ENCODE measurements at regions not wholly inside any gene's neighbourhood (a gene's known extent, or its start where the extent isn't known, plus 50 kb on each side); places are given as distances from the start of the nearest gene placed in this dataset.

- Histone ChIP-seq H3K9me2 (replicated peaks; ENCODE audit: insufficient read depth, low read length) (0 out of 2 replicates have a peak, but pooled peaks cover 3% of the 10 kb centered on the region), H2AFZ (ENCODE audit: low read length) (no peak overlapping the region), H3K9ac (ENCODE audit: low read length) (no peak overlapping the region), H3K36me3 (ENCODE audit: insufficient read depth, low read length) (no peaks in the 10 kb centered on the region), H3K79me2 (ENCODE audit: low read length) (no peaks in the 10 kb centered on the region), H3K4me2 (ENCODE audit: low read depth, low read length, poor library complexity, severe bottlenecking) (no peak overlapping the region), H4K20me1 (ENCODE audit: insufficient read depth, low read depth, low read length) (no peaks in the 10 kb centered on the region), H3K4me3 (ENCODE audit: low read length) (no peak overlapping the region), H3K9me3 (ENCODE audit: low read length) (peaks cover 15% of the 10 kb centered on the region; the same call in 1 of the 2 replicates), H3K27ac (ENCODE audit: low read length) (no peak overlapping the region), H3K4me1 (ENCODE audit: low read length) (no peaks in the 10 kb centered on the region), H3K27me3 (ENCODE audit: low read length) (no peaks in the 10 kb centered on the region)
- DNase-seq = no peak
Observed at GRCh38 chr15:47212222-47213010, 504.9 kb upstream of the SEMA6D start.

- H3K4me3 ChIP-seq (ENCODE audit: low read length) = no peak overlapping the region
- peaks cover 11% of the 10 kb centered on the region; the same call in 1 of the 2 replicates for H3K9me3 ChIP-seq (ENCODE audit: low read length)
- H3K4me1 ChIP-seq (ENCODE audit: low read length) = no peaks in the 10 kb centered on the region
- H3K27ac ChIP-seq (ENCODE audit: low read length) = no peak overlapping the region
- H2AFZ ChIP-seq (ENCODE audit: low read length) = no peak overlapping the region
- no peaks in the 10 kb centered on the region for H4K20me1 ChIP-seq (ENCODE audit: insufficient read depth, low read depth, low read length)
- no peak for DNase-seq
- H3K9ac ChIP-seq (ENCODE audit: low read length) = no peak overlapping the region
- H3K4me2 ChIP-seq (ENCODE audit: low read depth, low read length, poor library complexity, severe bottlenecking) = no peak overlapping the region
- 0 out of 2 replicates have a peak, but pooled peaks cover 3% of the 10 kb centered on the region for H3K9me2 ChIP-seq (replicated peaks; ENCODE audit: insufficient read depth, low read length)
- no peaks in the 10 kb centered on the region for H3K36me3 ChIP-seq (ENCODE audit: insufficient read depth, low read length)
- no peaks in the 10 kb centered on the region for H3K79me2 ChIP-seq (ENCODE audit: low read length)
- H3K27me3 ChIP-seq (ENCODE audit: low read length) = no peaks in the 10 kb centered on the region
Observed at GRCh38 chr15:47213883-47214282, 503.4 kb upstream of the SEMA6D start.

- H3K27ac ChIP-seq (ENCODE audit: low read length) = no peak overlapping the region
Observed at GRCh38 chr15:47218295-47218694, 499.0 kb upstream of the SEMA6D start.

GRCh38 chr15:47244361-47244760 is 472.9 kb upstream of the SEMA6D start:
- Histone ChIP-seq H3K27ac (ENCODE audit: low read length) (no peak overlapping the region), H3K27me3 (ENCODE audit: low read length) (no peaks in the 10 kb centered on the region), H3K9ac (ENCODE audit: low read length) (no peak overlapping the region), H3K9me3 (ENCODE audit: low read length) (peaks cover 38% of the 10 kb centered on the region), H3K79me2 (ENCODE audit: low read length) (no peaks in the 10 kb centered on the region), H4K20me1 (ENCODE audit: insufficient read depth, low read depth, low read length) (no peaks in the 10 kb centered on the region), H3K4me2 (ENCODE audit: low read depth, low read length, poor library complexity, severe bottlenecking) (no peak overlapping the region), H2AFZ (ENCODE audit: low read length) (no peak overlapping the region), H3K4me1 (ENCODE audit: low read length) (no peaks in the 10 kb centered on the region), H3K36me3 (ENCODE audit: insufficient read depth, low read length) (no peaks in the 10 kb centered on the region), H3K4me3 (ENCODE audit: low read length) (no peak overlapping the region), H3K9me2 (replicated peaks; ENCODE audit: insufficient read depth, low read length) (no peaks in the 10 kb centered on the region)
- no peak for DNase-seq

More at GRCh38 chr15:47218295-47218694, 499.0 kb upstream of the SEMA6D start:
- Histone ChIP-seq H4K20me1 (ENCODE audit: insufficient read depth, low read depth, low read length) (no peaks in the 10 kb centered on the region), H3K4me2 (ENCODE audit: low read depth, low read length, poor library complexity, severe bottlenecking) (no peak overlapping the region), H3K4me1 (ENCODE audit: low read length) (no peaks in the 10 kb centered on the region), H3K4me3 (ENCODE audit: low read length) (no peak overlapping the region), H3K79me2 (ENCODE audit: low read length) (no peaks in the 10 kb centered on the region), H3K9ac (ENCODE audit: low read length) (no peak overlapping the region), H3K9me2 (replicated peaks; ENCODE audit: insufficient read depth, low read length) (no peaks in the 10 kb centered on the region), H3K27me3 (ENCODE audit: low read length) (no peaks in the 10 kb centered on the region), H3K36me3 (ENCODE audit: insufficient read depth, low read length) (no peaks in the 10 kb centered on the region), H2AFZ (ENCODE audit: low read length) (no peak overlapping the region), H3K9me3 (ENCODE audit: low read length) (peaks cover 28% of the 10 kb centered on the region)
- no peak for DNase-seq

GRCh38 chr15:47246317-47246716 is 471.0 kb upstream of the SEMA6D start:
- H3K4me2 ChIP-seq (ENCODE audit: low read depth, low read length, poor library complexity, severe bottlenecking) = no peak overlapping the region
- H3K27me3 ChIP-seq (ENCODE audit: low read length) = no peaks in the 10 kb centered on the region
- no peak overlapping the region for H2AFZ ChIP-seq (ENCODE audit: low read length)
- peaks cover 28% of the 10 kb centered on the region for H3K9me3 ChIP-seq (ENCODE audit: low read length)
- no peak overlapping the region for H3K27ac ChIP-seq (ENCODE audit: low read length)
- no peak overlapping the region for H3K9ac ChIP-seq (ENCODE audit: low read length)
- DNase-seq = no peak
- no peaks in the 10 kb centered on the region for H3K9me2 ChIP-seq (replicated peaks; ENCODE audit: insufficient read depth, low read length)
- no peak overlapping the region for H3K4me3 ChIP-seq (ENCODE audit: low read length)
- no peaks in the 10 kb centered on the region for H3K36me3 ChIP-seq (ENCODE audit: insufficient read depth, low read length)
- no peaks in the 10 kb centered on the region for H3K4me1 ChIP-seq (ENCODE audit: low read length)
- H4K20me1 ChIP-seq (ENCODE audit: insufficient read depth, low read depth, low read length) = no peaks in the 10 kb centered on the region
- no peaks in the 10 kb centered on the region for H3K79me2 ChIP-seq (ENCODE audit: low read length)

- no peaks in the 10 kb centered on the region for H3K27me3 ChIP-seq (ENCODE audit: low read length)
- H3K4me1 ChIP-seq (ENCODE audit: low read length) = no peaks in the 10 kb centered on the region
- no peak overlapping the region for H2AFZ ChIP-seq (ENCODE audit: low read length)
- H3K27ac ChIP-seq (ENCODE audit: low read length) = no peak overlapping the region
- no peak overlapping the region for H3K4me2 ChIP-seq (ENCODE audit: low read depth, low read length, poor library complexity, severe bottlenecking)
- no peak for DNase-seq
- no peak overlapping the region for H3K4me3 ChIP-seq (ENCODE audit: low read length)
- no peak overlapping the region for H3K9ac ChIP-seq (ENCODE audit: low read length)
- no peaks in the 10 kb centered on the region for H3K79me2 ChIP-seq (ENCODE audit: low read length)
- H3K9me2 ChIP-seq (replicated peaks; ENCODE audit: insufficient read depth, low read length) = no peaks in the 10 kb centered on the region
- peaks cover 40% of the 10 kb centered on the region for H3K9me3 ChIP-seq (ENCODE audit: low read length)
- no peaks in the 10 kb centered on the region for H4K20me1 ChIP-seq (ENCODE audit: insufficient read depth, low read depth, low read length)
- no peaks in the 10 kb centered on the region for H3K36me3 ChIP-seq (ENCODE audit: insufficient read depth, low read length)
Observed at GRCh38 chr15:47258521-47258920, 458.8 kb upstream of the SEMA6D start.

- no peak overlapping the region for H3K4me3 ChIP-seq (ENCODE audit: low read length)
- no peak overlapping the region for H3K27ac ChIP-seq (ENCODE audit: low read length)
- H3K27me3 ChIP-seq (ENCODE audit: low read length) = no peaks in the 10 kb centered on the region
- no peaks in the 10 kb centered on the region for H3K9me2 ChIP-seq (replicated peaks; ENCODE audit: insufficient read depth, low read length)
- DNase-seq = no peak
- no peaks in the 10 kb centered on the region for H4K20me1 ChIP-seq (ENCODE audit: insufficient read depth, low read depth, low read length)
- no peaks in the 10 kb centered on the region for H3K4me1 ChIP-seq (ENCODE audit: low read length)
- H3K9me3 ChIP-seq (ENCODE audit: low read length) = peaks cover 26% of the 10 kb centered on the region
- H3K36me3 ChIP-seq (ENCODE audit: insufficient read depth, low read length) = no peaks in the 10 kb centered on the region
- no peaks in the 10 kb centered on the region for H3K79me2 ChIP-seq (ENCODE audit: low read length)
- no peak overlapping the region for H3K9ac ChIP-seq (ENCODE audit: low read length)
- no peak overlapping the region for H3K4me2 ChIP-seq (ENCODE audit: low read depth, low read length, poor library complexity, severe bottlenecking)
- H2AFZ ChIP-seq (ENCODE audit: low read length) = no peak overlapping the region
Observed at GRCh38 chr15:47265686-47266085, 451.6 kb upstream of the SEMA6D start.

GRCh38 chr15:47266566-47266965 is 450.7 kb upstream of the SEMA6D start:
- H3K9me3 ChIP-seq (ENCODE audit: low read length) = peaks cover 27% of the 10 kb centered on the region
- H3K9ac ChIP-seq (ENCODE audit: low read length) = no peak overlapping the region
- H3K36me3 ChIP-seq (ENCODE audit: insufficient read depth, low read length) = no peaks in the 10 kb centered on the region
- no peaks in the 10 kb centered on the region for H3K4me1 ChIP-seq (ENCODE audit: low read length)
- H3K27me3 ChIP-seq (ENCODE audit: low read length) = no peaks in the 10 kb centered on the region
- no peaks in the 10 kb centered on the region for H4K20me1 ChIP-seq (ENCODE audit: insufficient read depth, low read depth, low read length)
- no peaks in the 10 kb centered on the region for H3K9me2 ChIP-seq (replicated peaks; ENCODE audit: insufficient read depth, low read length)
- H3K27ac ChIP-seq (ENCODE audit: low read length) = no peak overlapping the region
- H3K4me3 ChIP-seq (ENCODE audit: low read length) = no peak overlapping the region
- no peak overlapping the region for H3K4me2 ChIP-seq (ENCODE audit: low read depth, low read length, poor library complexity, severe bottlenecking)
- no peak overlapping the region for H2AFZ ChIP-seq (ENCODE audit: low read length)
- no peaks in the 10 kb centered on the region for H3K79me2 ChIP-seq (ENCODE audit: low read length)
- no peak for DNase-seq
